ENCODE measurements at regions not wholly inside any gene's neighbourhood (a gene's known extent, or its start where the extent isn't known, plus 50 kb on each side); places are given as distances from the start of the nearest gene placed in this dataset.

- no peak for DNase-seq (ENCODE audit: low read depth)
Observed at GRCh38 chr2:5316001-5316490, 376.1 kb upstream of the SOX11 start.

- no peak for DNase-seq (ENCODE audit: low read depth)
Observed at GRCh38 chr2:5319493-5319892, 372.7 kb upstream of the SOX11 start.

DNA sequence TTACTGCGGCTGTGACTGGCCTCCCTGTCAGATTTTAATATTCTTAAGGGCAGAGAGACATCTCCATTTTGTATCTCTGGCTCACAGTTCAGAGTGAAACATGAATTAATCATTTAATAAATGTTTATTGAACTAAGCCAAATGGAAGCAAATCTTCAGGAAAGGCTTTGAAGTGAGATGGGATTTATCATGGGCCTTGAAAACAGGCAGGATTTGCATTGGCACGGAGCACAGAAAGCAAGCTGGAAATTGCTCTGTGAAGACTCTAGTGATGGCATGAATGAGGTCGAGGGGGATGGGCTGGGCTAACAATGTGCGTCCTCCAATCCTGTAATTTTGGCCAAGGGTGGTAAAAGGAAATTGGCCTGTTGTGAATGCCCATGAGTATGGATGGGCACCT is 369.8 kb upstream of the SOX11 start:
- DNase-seq (ENCODE audit: low read depth): no peak

GRCh38 chr2:5325523-5325922 is 366.7 kb upstream of the SOX11 start:
- DNase-seq (ENCODE audit: low read depth): no peak

GRCh38 chr2:5328826-5329225 is 363.4 kb upstream of the SOX11 start:
- DNase-seq (ENCODE audit: low read depth): no peak

- DNase-seq (ENCODE audit: low read depth): no peak
Observed at GRCh38 chr2:5329763-5330162, 362.4 kb upstream of the SOX11 start.

GRCh38 chr2:5330961-5331360 is 361.2 kb upstream of the SOX11 start:
- DNase-seq (ENCODE audit: low read depth): no peak

DNA sequence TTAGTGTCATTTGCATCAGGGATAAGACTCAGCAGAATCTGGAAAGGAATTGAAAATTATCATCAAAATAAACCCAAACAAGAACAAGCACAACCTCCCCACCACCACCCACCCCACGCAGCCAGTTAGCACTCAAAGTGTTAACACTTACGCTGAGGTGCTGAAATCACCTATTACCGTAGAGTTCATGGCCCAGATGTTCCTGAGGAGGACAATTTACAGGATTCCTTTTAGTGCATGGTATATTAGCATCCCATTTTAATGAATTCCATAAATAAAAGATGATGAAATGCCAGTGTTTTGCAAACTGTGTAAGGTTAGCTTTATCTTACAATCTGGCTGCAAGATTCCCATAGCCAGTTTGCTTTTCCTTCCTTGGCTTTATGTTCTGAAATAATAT is 359.3 kb upstream of the SOX11 start:
- DNase-seq (ENCODE audit: low read depth): no peak

- DNase-seq (ENCODE audit: low read depth): no peak
Observed at GRCh38 chr2:5339473-5339872, 352.7 kb upstream of the SOX11 start.

GRCh38 chr2:5343785-5344335 is 348.3 kb upstream of the SOX11 start:
- DNase-seq (ENCODE audit: low read depth): no peak

GRCh38 chr2:5352286-5352685 is 339.9 kb upstream of the SOX11 start:
- no peak for DNase-seq (ENCODE audit: low read depth)

DNA sequence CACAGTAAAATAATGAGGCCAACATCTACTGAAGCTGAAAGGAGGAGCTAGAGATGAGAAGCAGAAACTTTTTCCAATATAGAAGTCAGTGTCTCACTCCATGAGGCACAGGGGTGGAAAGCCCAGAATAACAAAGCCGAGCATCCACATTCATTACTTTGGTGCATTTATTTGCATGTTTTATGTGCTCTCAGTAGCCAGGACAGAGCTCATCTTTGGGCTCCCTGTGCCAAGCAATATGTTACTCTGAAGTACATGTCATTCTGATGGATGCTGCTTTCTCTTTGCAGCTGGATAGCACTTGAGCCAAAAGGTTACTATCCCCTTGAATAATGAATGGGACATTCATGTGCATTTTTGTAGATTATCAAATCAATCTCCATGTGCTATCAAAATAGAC is 338.6 kb upstream of the SOX11 start:
- DNase-seq (ENCODE audit: low read depth): no peak

DNA sequence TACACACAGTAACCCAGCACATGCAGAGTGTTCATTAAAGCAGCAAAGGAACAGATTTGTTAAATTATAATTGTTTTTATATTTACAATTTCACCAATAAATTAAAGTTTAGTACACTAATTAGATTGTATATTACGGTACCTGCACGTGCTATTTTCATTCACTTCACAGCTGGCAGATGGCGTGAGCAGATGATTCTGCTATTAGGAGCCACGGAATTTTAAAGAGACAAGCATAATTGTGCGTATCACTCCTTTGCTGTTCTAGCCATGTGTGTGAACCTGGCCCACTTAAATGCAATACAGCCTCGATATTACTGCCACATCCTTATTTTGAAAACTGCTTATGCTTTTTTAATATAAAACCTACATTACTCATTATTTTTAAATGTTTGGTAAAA is 332.8 kb upstream of the SOX11 start:
- no peak for DNase-seq (ENCODE audit: low read depth)

GRCh38 chr2:5360081-5360480 is 332.1 kb upstream of the SOX11 start:
- no peak for DNase-seq (ENCODE audit: low read depth)

GRCh38 chr2:5364361-5364760 is 327.8 kb upstream of the SOX11 start:
- no peak for DNase-seq (ENCODE audit: low read depth)

GRCh38 chr2:5365871-5366461 is 326.2 kb upstream of the SOX11 start:
- DNase-seq (ENCODE audit: low read depth): no peak

- no peak for DNase-seq (ENCODE audit: low read depth)
Observed at GRCh38 chr2:5367321-5367720, 324.9 kb upstream of the SOX11 start.

- DNase-seq (ENCODE audit: low read depth): no peak
Observed at GRCh38 chr2:5368263-5368662, 323.9 kb upstream of the SOX11 start.

DNA sequence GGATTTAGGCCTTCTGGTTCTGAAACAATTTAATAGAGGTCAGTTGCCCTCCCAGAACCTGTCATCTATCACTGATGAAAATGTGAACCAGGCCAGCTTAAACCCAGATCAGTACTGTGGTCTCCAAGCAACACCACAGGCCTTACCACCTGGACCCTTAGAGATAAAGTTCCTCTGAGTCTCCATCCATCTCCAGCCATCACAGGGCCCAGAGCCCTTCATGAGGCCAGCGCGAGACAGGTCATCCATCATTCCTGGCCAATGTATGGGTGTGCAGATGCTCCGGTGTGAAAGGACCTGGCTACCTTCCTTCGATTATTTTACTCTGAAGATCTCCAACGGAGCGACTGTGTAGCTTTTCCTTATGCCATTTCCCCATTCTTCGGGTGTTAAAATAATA is 322.7 kb upstream of the SOX11 start:
- no peak for DNase-seq (ENCODE audit: low read depth)

GRCh38 chr2:5370158-5370557 is 322.0 kb upstream of the SOX11 start:
- DNase-seq (ENCODE audit: low read depth): no peak

GRCh38 chr2:5372141-5372540 is 320.0 kb upstream of the SOX11 start:
- no peak for DNase-seq (ENCODE audit: low read depth)

DNA sequence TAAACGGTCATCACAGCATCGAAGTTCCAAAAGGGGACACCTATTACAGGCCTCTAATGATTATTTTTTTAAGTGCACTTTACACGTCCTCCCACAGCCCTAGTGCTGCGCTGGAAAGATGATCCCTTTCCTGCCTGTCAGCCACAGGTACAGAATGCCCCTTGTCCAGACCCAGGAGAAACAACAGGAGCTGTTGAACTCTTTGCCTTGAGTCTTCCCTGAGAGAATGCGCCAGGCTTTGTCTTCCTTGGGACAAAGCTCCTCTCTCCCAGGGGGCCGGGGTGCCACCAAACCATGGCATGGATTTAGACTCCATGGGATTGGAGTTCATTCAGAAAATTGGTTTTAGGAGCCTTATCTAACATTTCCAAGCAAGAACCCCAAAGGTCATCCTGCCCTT is 319.0 kb upstream of the SOX11 start:
- DNase-seq (ENCODE audit: low read depth): no peak

DNA sequence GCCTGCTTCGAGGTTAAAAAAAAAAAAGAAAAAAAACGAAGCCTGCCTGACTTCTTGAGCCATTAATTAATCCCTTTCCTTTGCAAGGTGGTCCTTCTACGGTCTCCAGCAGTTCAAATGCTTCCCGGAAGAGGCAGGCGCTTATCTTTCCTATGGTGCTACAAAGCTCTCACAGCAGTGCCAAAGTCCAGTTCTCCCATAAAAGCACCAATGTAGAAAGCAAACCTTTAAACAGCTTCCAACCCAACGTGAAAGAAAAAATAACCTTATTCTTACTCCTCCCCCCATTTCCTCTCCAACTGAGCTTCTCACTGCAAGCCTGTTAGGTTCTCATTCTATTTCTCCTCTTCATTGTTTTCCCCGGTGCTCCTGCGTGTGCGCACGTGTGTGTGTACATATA is 317.4 kb upstream of the SOX11 start:
- no peak for DNase-seq (ENCODE audit: low read depth)

- DNase-seq (ENCODE audit: low read depth): no peak
Observed at GRCh38 chr2:5377323-5377722, 314.9 kb upstream of the SOX11 start.

Data from LHCN-M2 (cell line).